ENCODE measurements at regions not wholly inside any gene's neighbourhood (a gene's known extent, or its start where the extent isn't known, plus 50 kb on each side); places are given as distances from the start of the nearest gene placed in this dataset.
"Not testable (repeated sequence)": the region's sequence is repeated elsewhere in the genome, so short reads cannot be mapped to it uniquely, and the experiment has no call there.

GRCh38 chr11:91097083-91097482 is 874.2 kb upstream of the CHORDC1 start:
- DNase-seq, result no peak

GRCh38 chr11:91093141-91093540 is 870.3 kb upstream of the CHORDC1 start:
- no peak for DNase-seq

GRCh38 chr11:91091563-91091962 is 868.7 kb upstream of the CHORDC1 start:
- DNase-seq, result no peak

GRCh38 chr11:91086028-91086427 is 863.2 kb upstream of the CHORDC1 start:
- DNase-seq, result no peak

GRCh38 chr11:91082255-91082654 is 859.4 kb upstream of the CHORDC1 start:
- no peak for DNase-seq

GRCh38 chr11:91081440-91082043 is 858.7 kb upstream of the CHORDC1 start:
- no peak for DNase-seq

- no peak for DNase-seq
Measured at GRCh38 chr11:91078221-91078620, 855.4 kb upstream of the CHORDC1 start.

GRCh38 chr11:91075032-91075695 is 852.3 kb upstream of the CHORDC1 start:
- no peak for DNase-seq

- no peak for DNase-seq
Measured at GRCh38 chr11:91067666-91068065, 844.8 kb upstream of the CHORDC1 start.

GRCh38 chr11:91066456-91067047 is 843.7 kb upstream of the CHORDC1 start:
- no peak for DNase-seq

GRCh38 chr11:91063399-91063798 is 840.5 kb upstream of the CHORDC1 start:
- not testable (repeated sequence) for DNase-seq

GRCh38 chr11:91047882-91048281 is 825.0 kb upstream of the CHORDC1 start:
- DNase-seq, result no peak

GRCh38 chr11:91046261-91046660 is 823.4 kb upstream of the CHORDC1 start:
- DNase-seq, result no peak

GRCh38 chr11:91041626-91042025 is 818.8 kb upstream of the CHORDC1 start:
- DNase-seq, result no peak

- no peak for DNase-seq
Measured at GRCh38 chr11:91023731-91024130, 800.9 kb upstream of the CHORDC1 start.

GRCh38 chr11:91011503-91011902 is 788.7 kb upstream of the CHORDC1 start:
- DNase-seq, result no peak

GRCh38 chr11:91005458-91005857 is 782.6 kb upstream of the CHORDC1 start:
- DNase-seq, result no peak

- no peak for DNase-seq
Measured at GRCh38 chr11:90997241-90997640, 774.4 kb upstream of the CHORDC1 start.

GRCh38 chr11:90972159-90972558 is 749.3 kb upstream of the CHORDC1 start:
- DNase-seq, result not testable (repeated sequence)

GRCh38 chr11:90947930-90948329 is 725.1 kb upstream of the CHORDC1 start:
- DNase-seq, result no peak

- no peak for DNase-seq
Measured at GRCh38 chr11:90930252-90930651, 707.4 kb upstream of the CHORDC1 start.

GRCh38 chr11:90919332-90919731 is 696.5 kb upstream of the CHORDC1 start:
- no peak for DNase-seq

GRCh38 chr11:90916706-90917105 is 693.9 kb upstream of the CHORDC1 start:
- DNase-seq, result no peak

GRCh38 chr11:90913131-90913668 is 690.4 kb upstream of the CHORDC1 start:
- no peak for DNase-seq
